ENCODE measurements at regions not wholly inside any gene's neighbourhood (a gene's known extent, or its start where the extent isn't known, plus 50 kb on each side); places are given as distances from the start of the nearest gene placed in this dataset.

- no peak overlapping the region for H2BK20ac ChIP-seq (ENCODE audit: low read depth, low read length)
- intact Hi-C loops (cut with micrococcal nuclease) (no loop called here), in situ Hi-C loops (cut with MboI; ENCODE audit: low sequenced_read_pairs) (no loop called here), dilution Hi-C loops (cut with HindIII; ENCODE audit: low sequenced_read_pairs, unreplicated experiment) (no loop called here)
- no peaks in the 10 kb centered on the region for H3K27me3 ChIP-seq (ENCODE audit: control insufficient read depth, insufficient read depth, low read length)
- H3K79me1 ChIP-seq (ENCODE audit: low read depth in 1 of 2, low read length in 2 of 2), result no peaks in the 10 kb centered on the region
- no TSS peak for BruUV-seq (replicated peaks)
- H3K4ac ChIP-seq (ENCODE audit: low read depth, low read length), result no peak overlapping the region
- H4K5ac ChIP-seq (ENCODE audit: low read depth, low read length), result no peak overlapping the region
- 40% methylated on average over 1 of the region's 6 CpGs; no CpG with 5 or more reads in 1 of the 2 experiments for WGBS, 2 experiments (ENCODE audit: extremely low coverage in 2 of 2, insufficient read length in 1 of 2)
- H3K4me3 ChIP-seq (ENCODE audit: insufficient read depth, low read depth, low read length), result no peak overlapping the region
- no peak overlapping the region for H3K4me2 ChIP-seq (ENCODE audit: low read depth, low read length)
- no peak overlapping the region for H3K27ac ChIP-seq (ENCODE audit: insufficient read depth, low read length)
- no peak overlapping the region for H3K14ac ChIP-seq (replicated peaks; ENCODE audit: low read depth, low read length)
- H3K4me1 ChIP-seq (ENCODE audit: control insufficient read depth, insufficient read depth, low read length), result no peaks in the 10 kb centered on the region
- H3K9ac ChIP-seq (ENCODE audit: low read depth, low read length), result no peak overlapping the region
- H3K23ac ChIP-seq (ENCODE audit: low read depth, low read length), result no peak overlapping the region
- no peak overlapping the region for H3K56ac ChIP-seq (ENCODE audit: extremely low read depth, insufficient read depth, low read length)
- TF ChIP-seq USF2 (IDR thresholded peaks at IDR 0.05; ENCODE audit: low read depth, low read length) (no peak), MAZ (IDR thresholded peaks at IDR 0.05; ENCODE audit: borderline replicate concordance, low read depth, low read length) (no peak)
- H3K9me1 ChIP-seq (ENCODE audit: insufficient read depth, low read length), result no peaks in the 10 kb centered on the region
- no peak overlapping the region for H4K8ac ChIP-seq (ENCODE audit: low read depth in 2 of 2, low read length in 2 of 2)
- no peak overlapping the region for H2BK15ac ChIP-seq (ENCODE audit: low read depth, low read length)
- no peak overlapping the region for H2AK9ac ChIP-seq (replicated peaks; ENCODE audit: low read depth, low read length, poor library complexity)
- H4K20me1 ChIP-seq (ENCODE audit: insufficient read depth, low read length), result no peaks in the 10 kb centered on the region
- H2BK120ac ChIP-seq (ENCODE audit: low read depth, low read length), result no peak overlapping the region
- ChIA-PET CTCF (no interaction called here), POLR2A (ENCODE audit: unreplicated experiment) (no interaction called here)
- H4K91ac ChIP-seq (ENCODE audit: insufficient read depth, low read depth, low read length), result no peak overlapping the region
- no peaks in the 10 kb centered on the region for H3K36me3 ChIP-seq (ENCODE audit: control insufficient read depth, insufficient read depth, low read length)
- no peak overlapping the region for H2BK5ac ChIP-seq (ENCODE audit: low read depth, low read length, poor library complexity, severe bottlenecking)
- DNase-seq (no peak), ATAC-seq (ENCODE audit: low read depth) (no peak)
- no peaks in the 10 kb centered on the region for H3K9me3 ChIP-seq (ENCODE audit: control insufficient read depth, insufficient read depth, low read length)
- no peak overlapping the region for H2AK5ac ChIP-seq (ENCODE audit: low read depth, low read length)
- no peak overlapping the region for H3K18ac ChIP-seq (ENCODE audit: low read depth, low read length)
- no peak overlapping the region for H2AFZ ChIP-seq (replicated peaks; ENCODE audit: low read length, poor library complexity)
Observed at GRCh38 chr11:112610996-112611750, 350.0 kb upstream of the NCAM1 start.
